Activated CD4-positive, alpha-beta T cell treated with anti-CD3 and anti-CD28 coated beads for 1 hour (primary cell): ENCODE measurements at regions not wholly inside any gene's neighbourhood (a gene's known extent, or its start where the extent isn't known, plus 50 kb on each side); places are given as distances from the start of the nearest gene placed in this dataset.

Source experiments
- DNase-seq: peaks from one replicate; pipeline ENCODE4 v3.0.0-alpha.2; 2020

DNA sequence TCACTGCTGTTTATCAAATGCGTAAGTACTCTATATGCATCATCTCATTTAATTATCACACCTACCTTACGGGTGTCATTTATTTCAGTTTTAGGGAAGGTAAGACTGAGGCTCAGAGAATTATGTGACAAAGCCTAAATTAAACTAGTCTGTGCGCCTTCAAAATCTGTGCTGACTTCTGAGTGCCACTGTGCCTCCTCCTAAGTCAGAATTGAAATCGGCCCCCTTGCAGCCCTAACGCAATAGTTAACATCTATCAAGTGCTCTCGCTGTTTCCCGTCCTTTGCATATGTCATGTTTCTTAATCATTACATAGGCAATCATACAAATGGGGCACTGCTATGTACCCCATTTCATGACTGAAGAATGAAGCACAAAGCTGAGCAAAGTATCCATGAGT lies 79.0 kb upstream of the PDE10A start:
- DNase-seq = no peak

- DNase-seq = no peak
Observed at GRCh38 chr6:165737396-165737795, 74.4 kb upstream of the PDE10A start.

- DNase-seq = no peak
Observed at GRCh38 chr6:165735065-165735464, 72.0 kb upstream of the PDE10A start.

GRCh38 chr6:165733489-165733791 lies 70.4 kb upstream of the PDE10A start:
- DNase-seq = no peak

- DNase-seq = no peak
Observed at GRCh38 chr6:165732696-165733488, 69.9 kb upstream of the PDE10A start.

- DNase-seq = no peak
Observed at GRCh38 chr6:165729307-165729936, 66.4 kb upstream of the PDE10A start.

DNA sequence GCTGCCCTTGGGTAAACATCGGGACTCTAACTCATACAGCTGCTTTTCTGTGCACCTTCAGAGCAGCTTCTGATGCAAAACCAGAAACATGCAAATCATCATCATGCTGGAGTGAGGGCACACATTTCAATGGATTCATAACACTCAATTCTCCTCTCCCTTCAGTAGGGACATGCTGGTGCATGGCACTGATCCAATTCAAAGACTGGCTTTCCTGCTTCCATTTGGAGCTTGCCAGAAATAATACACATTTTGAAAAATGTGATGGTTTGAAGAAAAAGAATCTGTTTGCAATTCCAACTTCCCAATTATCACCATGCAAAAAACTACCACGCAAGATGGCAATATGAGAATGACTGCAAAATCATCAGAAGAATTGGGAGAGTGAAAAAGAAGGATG lies 65.2 kb upstream of the PDE10A start:
- no peak for DNase-seq

DNA sequence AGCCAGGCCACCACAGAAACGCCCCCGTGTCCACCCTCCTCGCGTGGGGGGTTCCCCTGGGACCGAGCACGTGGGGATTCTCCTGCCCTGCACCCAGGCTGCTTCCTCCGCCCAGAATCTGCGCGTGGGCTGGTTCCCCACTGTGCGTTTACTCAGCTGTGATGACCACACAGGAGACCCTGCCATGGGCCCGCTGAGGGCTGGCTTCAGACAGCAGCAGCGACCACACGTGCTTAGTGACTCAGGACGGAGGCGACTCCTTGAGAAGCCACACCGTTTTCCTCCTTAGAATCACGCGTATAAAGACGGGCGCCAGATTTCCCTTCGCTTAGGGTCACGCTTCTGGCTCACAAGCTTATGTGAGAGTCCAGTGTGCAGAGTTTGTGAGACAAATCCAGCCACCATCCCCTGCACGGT lies 63.9 kb upstream of the PDE10A start:
- no peak for DNase-seq

- no peak for DNase-seq
Observed at GRCh38 chr6:165726290-165726875, 63.3 kb upstream of the PDE10A start.

GRCh38 chr6:165725201-165725600 lies 62.2 kb upstream of the PDE10A start:
- DNase-seq = no peak

GRCh38 chr6:165723326-165723725 lies 60.3 kb upstream of the PDE10A start:
- no peak for DNase-seq

DNA sequence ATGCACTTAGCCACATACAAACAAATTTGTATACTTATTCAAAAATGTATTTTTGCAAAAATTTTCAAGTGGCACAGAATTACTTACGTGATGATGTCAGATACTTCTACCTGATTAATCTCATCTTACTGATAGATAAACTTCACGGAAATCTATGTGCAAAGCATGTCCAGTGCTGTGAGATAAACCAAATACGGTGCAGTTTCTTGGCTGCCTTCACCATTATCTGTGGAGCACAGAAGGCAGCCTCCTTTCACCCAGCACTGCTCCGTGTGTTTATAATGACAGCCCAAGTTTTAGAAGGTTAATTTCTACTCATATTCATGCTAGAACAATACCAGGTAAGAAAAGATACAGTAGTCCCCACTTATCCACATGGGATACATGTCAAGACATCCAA lies 59.0 kb upstream of the PDE10A start:
- no peak for DNase-seq

DNA sequence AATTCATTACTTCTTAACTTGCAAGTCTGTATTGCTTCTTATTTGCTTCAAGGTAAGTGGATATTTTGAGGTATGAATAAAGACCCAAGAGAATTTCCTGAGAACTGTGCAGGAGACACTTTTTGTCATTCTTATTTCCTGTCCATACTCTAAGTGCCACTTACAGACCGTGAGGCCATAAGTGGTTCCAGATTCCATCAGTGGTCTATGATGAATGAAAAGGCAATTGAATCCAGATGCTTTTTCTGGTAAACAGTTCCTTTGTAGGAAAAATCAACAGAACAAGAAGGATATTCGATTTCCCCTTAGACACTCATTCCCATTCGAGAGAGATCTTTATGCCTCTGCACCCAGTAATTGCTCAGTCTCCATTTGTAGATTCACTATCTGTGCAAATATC lies 58.3 kb upstream of the PDE10A start:
- no peak for DNase-seq

GRCh38 chr6:165718491-165718891 lies 55.5 kb upstream of the PDE10A start:
- no peak for DNase-seq

DNA sequence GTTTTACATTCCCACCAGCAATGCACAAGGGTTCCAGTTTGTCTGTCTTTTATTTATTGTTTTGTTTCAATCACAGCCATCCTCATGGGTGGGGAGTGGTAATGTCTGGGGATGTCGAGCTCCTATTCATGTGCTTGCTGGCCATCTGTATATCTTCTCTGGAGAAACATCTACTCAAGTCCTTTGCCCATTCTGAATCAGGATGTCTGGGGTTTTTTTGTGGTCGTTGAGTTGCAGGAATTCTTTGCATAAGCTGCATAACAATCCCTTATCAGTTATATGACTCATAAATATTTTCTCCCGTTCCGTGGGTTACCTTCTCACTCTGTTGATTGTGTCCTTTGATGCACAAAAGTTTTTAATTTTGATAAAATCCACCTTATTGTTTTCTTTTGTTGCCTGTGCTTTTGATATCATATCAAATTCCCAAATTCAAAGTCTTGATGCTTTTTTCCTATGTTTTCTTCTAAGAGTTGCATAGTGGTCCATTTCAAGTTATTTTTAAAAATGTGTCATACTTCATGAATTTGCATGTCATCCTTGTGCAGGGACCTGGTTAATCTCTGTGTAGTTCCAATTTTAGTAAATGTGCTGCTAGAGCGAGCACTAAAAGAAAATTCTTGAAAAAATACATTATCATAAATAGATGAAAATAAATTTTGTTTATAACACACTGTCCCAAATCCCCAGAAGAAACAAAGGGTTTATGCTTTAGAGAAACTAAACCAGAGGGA lies 54.9 kb upstream of the PDE10A start:
- DNase-seq = no peak

DNA sequence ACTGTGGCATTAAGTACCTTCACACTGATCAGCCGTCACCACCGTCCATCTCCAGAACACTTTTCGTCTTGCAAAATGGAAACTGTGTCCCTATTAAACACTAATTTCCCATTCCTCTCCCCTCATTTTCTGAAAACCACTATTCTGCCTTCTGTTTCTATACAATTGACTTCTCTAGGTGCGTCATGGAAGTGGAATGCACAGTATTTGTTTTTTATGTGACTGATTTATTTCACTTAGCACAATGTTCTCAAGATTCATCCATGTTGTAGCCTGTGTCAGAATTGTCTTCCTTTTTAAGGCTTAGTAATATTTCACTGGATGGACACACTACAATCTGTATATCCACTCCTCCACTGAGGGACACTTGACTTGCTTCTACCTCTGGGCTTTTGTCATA lies 53.8 kb upstream of the PDE10A start:
- DNase-seq = no peak

DNA sequence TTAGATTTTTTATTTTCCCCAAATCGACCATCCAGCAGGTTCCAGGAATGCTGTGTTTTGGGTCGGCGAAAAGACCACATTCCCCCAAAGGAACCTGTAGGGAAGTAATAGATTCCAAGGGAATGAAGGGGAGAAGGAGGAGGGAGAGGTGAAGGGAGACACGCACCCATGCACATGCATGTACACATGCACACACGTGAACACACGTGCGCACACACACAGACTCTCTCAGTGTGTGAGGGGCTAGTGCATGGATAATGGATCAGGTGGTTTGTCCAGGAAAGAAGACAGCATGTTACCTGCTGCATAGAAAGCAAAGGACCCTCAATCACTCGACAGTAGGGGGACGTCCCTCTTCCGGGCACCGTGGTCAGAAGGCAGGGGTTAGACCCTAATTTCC lies 52.4 kb upstream of the PDE10A start:
- DNase-seq = no peak

DNA sequence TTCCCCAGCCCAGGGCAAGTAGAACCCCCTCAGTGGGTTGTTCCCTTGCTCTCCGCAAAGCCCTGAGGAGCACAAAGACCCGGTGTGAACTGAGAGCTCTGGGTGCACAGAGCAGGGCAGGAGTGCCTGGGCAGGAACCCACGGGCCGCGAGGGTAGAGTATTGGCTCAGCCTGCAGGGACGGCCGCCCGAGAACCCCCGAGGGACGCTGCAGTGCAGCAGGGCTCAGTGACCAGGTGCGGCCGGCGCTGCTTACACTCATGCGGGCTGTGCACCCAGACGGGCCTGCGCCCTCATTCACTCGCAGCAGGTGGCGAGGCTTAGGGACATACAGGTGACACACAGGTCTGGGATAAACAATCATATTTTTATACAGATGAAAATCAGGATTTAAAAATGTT lies 51.9 kb upstream of the PDE10A start:
- DNase-seq = no peak

DNA sequence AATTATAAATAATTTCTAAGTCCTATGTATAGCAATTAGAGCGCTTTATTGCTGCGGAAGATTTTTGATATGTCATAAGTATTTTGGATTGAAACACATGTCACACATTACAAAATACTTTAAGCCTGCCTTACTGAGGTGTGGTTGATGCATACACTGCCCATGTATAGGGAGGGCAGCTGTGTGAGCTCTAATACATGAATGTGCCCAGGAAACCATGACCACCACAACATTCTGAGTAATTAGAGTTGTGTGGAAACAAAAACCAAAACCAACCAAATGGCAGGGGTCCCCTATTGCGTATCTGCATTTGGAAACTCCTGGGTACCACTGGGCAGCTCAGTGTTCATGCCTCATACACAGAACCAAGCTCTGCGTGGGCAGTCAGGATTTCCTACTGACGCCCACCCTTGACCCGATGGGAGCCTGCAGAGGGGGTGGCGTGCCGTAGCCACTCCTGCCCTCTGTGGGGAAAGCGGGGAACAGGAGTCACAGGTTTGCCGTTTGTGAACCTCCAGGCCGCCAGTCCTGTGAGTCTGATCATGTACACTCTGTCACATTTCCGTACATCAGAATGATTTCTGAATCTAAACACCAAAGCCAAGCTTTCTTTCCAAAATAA lies 50.9 kb upstream of the PDE10A start:
- no peak for DNase-seq
